SKM-1 treated with dmso at 0.1 percent for 144 hours (cell line): ENCODE measurements at regions not wholly inside any gene's neighbourhood (a gene's known extent, or its start where the extent isn't known, plus 50 kb on each side); places are given as distances from the start of the nearest gene placed in this dataset.

Experiments
- DNase-seq: peaks from one replicate; lab custom pipeline; 2025; ENCODE audit not compliant: unreplicated experiment; lab: John Stamatoyannopoulos, UW

GRCh38 chrX:1946974-1947373 is 332.1 kb downstream of the ASMT start:
- no peak for DNase-seq
